NCI-H748 (cell line): ENCODE measurements at regions not wholly inside any gene's neighbourhood (a gene's known extent, or its start where the extent isn't known, plus 50 kb on each side); places are given as distances from the start of the nearest gene placed in this dataset.
"Not testable (repeated sequence)": the region's sequence is repeated elsewhere in the genome, so short reads cannot be mapped to it uniquely, and the experiment has no call there.

Experiments used
- DNase-seq: peaks from one replicate; lab custom pipeline; 2025; ENCODE audit not compliant: unreplicated experiment; lab: John Stamatoyannopoulos, UW

- peak; percentile 67 for DNase-seq
Observed at GRCh38 chr1:185477638-185478580, 160.9 kb upstream of the IVNS1ABP start.

- DNase-seq = peak; percentile 23
Observed at GRCh38 chr1:185474440-185475149, 157.6 kb upstream of the IVNS1ABP start.

DNA sequence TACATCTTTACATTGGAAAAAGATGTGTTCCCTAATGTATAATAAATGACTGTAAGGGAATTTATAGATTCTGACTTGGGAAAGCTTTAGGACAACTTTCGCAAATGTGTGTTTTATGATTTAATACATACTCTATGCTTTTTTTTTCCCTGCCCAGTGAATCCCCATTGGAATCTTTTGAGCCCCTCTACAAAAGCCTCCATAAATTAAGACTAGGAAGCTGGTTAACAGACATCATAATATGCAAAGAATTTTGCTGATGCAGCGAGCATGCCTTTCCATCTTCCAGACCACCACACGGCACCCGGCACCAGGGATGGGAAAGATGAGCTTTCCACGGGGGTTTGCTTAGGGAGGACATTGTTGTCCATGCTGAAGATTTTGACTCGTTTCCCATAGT is 156.1 kb upstream of the IVNS1ABP start:
- DNase-seq = no peak

DNA sequence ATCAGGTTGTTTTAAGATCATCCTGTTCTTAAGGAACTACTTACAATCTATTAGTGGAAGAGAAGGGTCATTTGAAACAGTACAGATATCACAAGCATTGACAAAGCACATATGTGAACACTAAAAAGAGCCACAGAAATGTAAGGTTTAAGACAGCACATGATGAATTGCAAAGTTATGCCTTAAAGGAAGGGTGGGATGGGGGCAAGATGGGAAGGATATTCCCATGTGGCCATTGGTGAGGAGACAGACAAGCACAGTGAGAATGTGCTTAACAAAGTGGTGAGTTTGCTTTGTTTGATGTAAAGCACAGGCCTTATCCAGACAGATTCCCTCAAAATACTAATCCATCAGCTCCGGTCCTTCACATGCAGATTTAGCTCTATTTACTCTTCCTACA is 151.6 kb upstream of the IVNS1ABP start:
- DNase-seq = no peak

DNA sequence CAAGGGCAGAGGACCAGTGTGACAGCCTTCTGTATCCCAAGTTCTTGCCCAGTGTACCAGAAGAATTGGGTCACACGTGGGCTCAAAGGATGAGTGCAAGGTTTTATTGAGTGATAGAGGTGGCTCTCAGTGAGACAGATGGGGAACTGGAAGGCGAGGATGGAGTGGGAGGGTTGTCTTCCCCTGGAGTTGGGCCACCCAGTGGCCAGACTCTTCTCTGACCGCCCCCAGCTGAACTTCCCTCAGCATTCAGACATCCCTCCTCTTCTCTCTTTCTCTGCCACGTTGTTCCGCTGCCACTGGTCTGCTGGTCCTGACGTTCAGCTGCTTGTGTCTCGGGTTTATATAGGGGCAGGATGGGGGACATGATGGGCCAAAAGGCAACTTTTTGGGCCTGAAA is 150.1 kb upstream of the IVNS1ABP start:
- DNase-seq = no peak

GRCh38 chr1:185464777-185465176 is 147.7 kb upstream of the IVNS1ABP start:
- DNase-seq = no peak

DNA sequence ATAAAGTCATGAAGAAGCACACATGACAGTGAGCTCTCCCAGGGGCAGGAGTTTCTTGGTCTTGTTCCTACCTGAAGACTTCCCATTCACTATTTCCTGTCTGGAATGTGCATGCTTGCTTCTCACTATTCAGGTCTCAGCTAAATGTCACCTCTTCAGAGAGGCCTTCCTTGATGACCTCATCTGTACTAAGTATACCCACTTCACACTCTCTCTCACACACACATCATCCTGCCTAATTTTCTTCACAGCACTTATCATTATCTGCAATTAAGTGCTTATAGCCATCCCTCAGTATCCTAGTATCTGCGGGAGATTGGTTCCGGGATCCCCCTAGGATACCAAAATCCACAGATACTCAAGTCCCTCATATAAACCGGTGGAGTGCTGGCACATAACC is 146.4 kb upstream of the IVNS1ABP start:
- DNase-seq = peak; percentile 58

DNA sequence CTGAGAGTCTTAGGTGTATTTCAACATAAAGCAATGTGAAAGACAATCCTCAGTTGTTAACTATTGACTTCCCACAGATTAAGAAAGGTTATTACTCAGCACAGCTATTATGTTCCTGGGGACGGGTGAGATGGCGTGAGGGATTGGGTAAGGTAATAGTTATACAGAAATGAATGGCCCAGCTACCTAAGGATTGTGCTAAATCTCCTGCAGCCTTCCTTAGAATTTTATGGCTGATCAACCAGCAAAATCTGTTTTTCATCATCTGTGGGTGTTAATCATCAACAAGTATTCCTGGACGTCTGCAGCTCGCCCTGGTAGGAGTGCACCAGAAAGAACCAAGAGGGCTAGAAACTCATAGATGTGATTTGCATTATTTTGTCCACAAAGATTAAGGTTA is 146.0 kb upstream of the IVNS1ABP start:
- DNase-seq = no peak

- not testable (repeated sequence) for DNase-seq
Observed at GRCh38 chr1:185460723-185461122, 143.7 kb upstream of the IVNS1ABP start.

DNA sequence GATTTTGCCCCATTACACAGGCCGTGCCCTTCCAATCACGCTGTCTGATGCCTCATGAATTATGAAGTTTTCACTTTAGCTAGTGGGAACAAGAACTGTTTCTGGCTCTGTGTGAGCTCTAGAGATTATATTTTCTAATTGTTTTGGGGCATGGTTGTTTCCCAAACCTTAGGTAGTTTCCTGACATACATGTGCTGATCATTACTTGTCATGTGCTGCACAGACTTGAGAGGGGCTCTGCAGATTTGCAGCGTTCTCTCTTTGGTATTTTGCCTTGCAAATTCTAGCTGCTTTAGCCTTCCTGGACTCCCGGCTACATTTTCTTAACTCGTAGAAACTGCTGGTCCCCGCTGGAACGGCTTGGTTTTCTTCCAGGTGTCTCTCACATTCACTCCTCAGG is 142.1 kb upstream of the IVNS1ABP start:
- no peak for DNase-seq

DNA sequence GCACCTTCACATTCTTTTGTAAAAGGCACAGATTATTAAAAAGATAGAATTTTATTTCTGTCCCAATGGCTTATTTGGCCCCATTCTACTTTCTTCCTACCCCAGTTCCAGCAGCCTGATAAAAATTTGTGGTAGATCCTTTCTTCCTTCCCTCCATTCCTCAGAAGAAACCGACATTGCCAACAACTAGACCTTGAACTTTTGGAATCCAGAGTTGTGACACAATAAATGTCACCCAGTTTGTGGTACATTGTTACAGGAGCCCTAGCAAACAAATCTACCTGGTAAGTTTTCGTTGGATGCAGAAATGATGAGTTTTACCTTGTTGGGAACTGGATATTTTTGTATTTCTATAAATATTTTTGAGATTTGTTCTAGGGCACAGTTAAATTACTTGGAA is 141.6 kb upstream of the IVNS1ABP start:
- DNase-seq = no peak

DNA sequence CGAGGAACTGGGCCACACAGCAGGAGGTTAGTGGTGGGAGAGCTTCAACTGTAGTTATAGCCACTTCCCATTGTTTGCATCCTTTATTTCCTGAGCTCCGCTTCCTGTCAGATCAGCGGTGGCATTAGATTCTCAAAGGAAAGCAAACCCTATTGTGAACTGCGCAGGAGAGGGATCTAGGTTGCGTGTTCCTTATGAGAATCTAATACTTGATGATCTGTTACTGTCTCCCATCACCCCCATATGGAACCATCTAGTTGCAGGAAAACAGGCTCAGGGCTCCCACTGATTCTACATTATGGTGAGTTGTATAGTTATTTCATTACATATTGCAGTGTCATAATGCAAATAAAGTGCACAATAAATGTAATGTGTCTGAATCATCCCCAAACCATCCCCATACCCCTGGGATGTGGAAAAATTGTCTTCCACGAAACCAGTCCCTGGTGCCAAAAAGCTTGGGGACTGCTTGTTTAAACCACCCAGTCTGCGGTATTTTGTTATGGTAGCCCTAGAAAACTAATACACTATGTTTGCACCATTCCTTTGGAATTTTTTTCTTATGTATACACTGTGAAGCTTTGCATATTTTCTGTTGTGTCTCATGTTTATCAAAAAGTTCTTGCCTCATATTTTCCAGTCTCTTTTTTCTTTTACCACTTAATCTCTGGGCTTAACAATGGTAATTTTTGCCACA is 136.6 kb upstream of the IVNS1ABP start:
- DNase-seq = no peak

- DNase-seq = no peak
Observed at GRCh38 chr1:185450917-185451316, 133.9 kb upstream of the IVNS1ABP start.

DNA sequence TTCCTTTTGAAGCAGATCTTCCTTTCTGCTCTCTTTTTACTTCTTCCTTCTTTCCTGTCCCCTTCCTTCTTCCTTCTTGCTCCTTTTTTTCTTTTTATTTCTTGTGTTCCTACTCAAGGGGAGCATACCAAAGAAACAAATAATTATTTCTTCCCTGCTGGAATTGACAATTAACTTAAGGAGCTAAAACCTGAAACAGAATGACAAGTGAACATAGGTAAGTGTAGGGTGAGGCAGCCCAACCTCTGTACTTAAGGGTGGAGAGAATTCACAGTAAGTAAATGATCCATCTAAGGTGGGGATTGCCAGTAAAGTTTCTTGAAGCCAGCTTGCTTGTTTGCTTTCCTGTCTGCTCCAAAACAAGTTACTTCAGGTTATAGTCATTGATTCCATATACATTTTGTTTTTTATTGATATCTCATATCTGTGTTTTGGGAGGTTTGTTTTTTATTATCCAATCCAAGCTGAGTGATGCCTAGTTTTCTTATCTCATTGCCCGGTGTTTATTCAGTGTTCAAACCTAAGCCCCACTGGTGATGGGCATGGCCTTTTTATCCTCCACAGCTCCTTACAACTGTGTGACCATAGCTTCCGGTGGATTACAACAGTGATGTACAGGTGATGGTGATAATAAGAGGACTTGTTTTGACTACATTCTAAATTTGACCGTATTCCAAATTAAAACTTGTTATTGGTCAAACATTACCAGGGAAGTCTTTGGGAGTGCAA is 133.2 kb upstream of the IVNS1ABP start:
- no peak for DNase-seq

- DNase-seq = no peak
Observed at GRCh38 chr1:185449378-185450059, 132.5 kb upstream of the IVNS1ABP start.

GRCh38 chr1:185448591-185449186 is 131.6 kb upstream of the IVNS1ABP start:
- DNase-seq = no peak

GRCh38 chr1:185446131-185446530 is 129.1 kb upstream of the IVNS1ABP start:
- DNase-seq = no peak

- no peak for DNase-seq
Observed at GRCh38 chr1:185445594-185445993, 128.6 kb upstream of the IVNS1ABP start.

- DNase-seq = no peak
Observed at GRCh38 chr1:185444676-185445075, 127.6 kb upstream of the IVNS1ABP start.

DNA sequence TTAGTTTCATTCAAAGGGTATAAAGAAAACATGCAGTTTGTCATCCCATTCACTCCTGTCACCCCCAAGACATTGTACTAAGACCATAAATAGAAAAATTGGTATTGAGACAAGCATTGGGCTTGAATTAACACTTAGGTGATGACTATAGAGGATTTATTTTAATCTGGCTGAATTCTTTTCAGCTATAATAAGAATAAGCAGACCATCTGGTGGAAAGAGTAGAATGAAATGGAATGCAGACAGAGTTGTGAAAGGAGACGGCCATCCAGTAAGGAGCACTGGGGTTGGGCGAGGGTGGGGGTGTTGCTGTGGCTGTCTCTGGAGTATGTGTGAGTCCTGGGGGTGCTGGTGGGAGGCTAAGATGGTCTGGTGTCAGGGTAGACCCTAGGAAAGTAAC is 125.0 kb upstream of the IVNS1ABP start:
- no peak for DNase-seq
